ENCODE measurements at regions not wholly inside any gene's neighbourhood (a gene's known extent, or its start where the extent isn't known, plus 50 kb on each side); places are given as distances from the start of the nearest gene placed in this dataset.

DNA sequence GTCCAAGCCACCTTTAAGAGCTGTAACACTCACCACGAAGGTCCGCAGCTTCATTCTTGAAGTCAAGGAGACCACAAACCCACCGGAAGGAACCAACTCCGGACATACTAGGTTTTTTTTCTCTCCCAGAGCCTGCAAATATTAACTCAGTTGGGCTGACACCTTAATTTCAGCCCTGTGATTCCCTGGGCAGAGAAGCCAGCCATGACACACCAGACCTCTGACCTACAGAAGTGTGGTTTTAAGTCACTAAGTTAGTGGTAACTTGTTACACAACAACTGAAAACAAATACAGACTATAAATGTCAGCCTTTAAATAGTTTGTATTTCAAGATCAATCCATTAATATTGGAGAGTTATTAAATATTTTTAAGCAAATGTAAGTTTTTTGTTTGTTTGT lies 855.1 kb downstream of the TMEM182 start:
- peaks cover 5 to 12% of the 10 kb centered on the region in 2 donors for H3K9me3 ChIP-seq (replicated peaks in 1 of 2; ENCODE audit: control insufficient read depth in 2 of 2, insufficient read depth in 1 of 2, low read depth in 1 of 2, low read length in 2 of 2)
- no CpG with 5 or more reads among the region's 4 CpGs for WGBS, 2 donors (ENCODE audit: extremely low coverage in 2 of 2, insufficient read length in 2 of 2, insufficient replicate concordance in 1 of 2)
- no peak overlapping the region for H3K18ac ChIP-seq (ENCODE audit: low read length)

DNA sequence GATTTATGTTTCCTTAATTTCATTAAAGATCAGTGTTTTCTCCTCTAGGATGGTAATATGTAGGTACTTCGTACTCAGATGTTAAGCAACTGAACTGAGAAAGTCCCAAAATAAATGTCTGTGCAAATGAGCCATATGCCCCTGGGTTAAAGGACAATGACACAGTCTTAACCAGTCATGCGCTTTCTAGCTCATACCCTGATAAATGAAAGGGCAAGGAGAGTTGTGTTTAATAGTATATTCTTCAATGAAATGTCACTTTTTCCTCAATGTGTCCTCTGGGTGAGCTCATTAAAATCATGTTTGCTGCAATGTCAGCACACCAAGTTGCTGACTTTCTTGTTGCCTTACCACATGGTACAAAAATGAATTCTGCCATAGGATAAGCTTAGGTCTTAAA lies 856.3 kb downstream of the TMEM182 start:
- no peak for DNase-seq (ENCODE audit: low spot score)
- H3K4me1 ChIP-seq (ENCODE audit: control insufficient read depth in 2 of 2, insufficient read depth in 1 of 2, low read depth in 1 of 2, low read length in 2 of 2), result no peaks in the 10 kb centered on the region
- H3K79me1 ChIP-seq (ENCODE audit: low read depth, low read length), result no peaks in the 10 kb centered on the region
- no peak overlapping the region for H2AK5ac ChIP-seq (ENCODE audit: low read depth, low read length)
- no peak overlapping the region for H2BK15ac ChIP-seq (ENCODE audit: low read length)
- H3K4me3 ChIP-seq (ENCODE audit: low read length in 2 of 2), result no peak overlapping the region
- no peak overlapping the region for H3K27ac ChIP-seq (replicated peaks; ENCODE audit: low read length)
- H3K23ac ChIP-seq (ENCODE audit: low read depth, low read length, poor library complexity), result no peak overlapping the region
- no peak overlapping the region for H3K14ac ChIP-seq (ENCODE audit: low read length)
- H2BK12ac ChIP-seq (ENCODE audit: low read length), result no peak overlapping the region
- no peaks in the 10 kb centered on the region for H3K27me3 ChIP-seq (ENCODE audit: control insufficient read depth in 3 of 3, insufficient read depth in 3 of 3, low read depth in 1 of 3, low read length in 3 of 3)
- H4K8ac ChIP-seq (ENCODE audit: low read depth, low read length), result no peak overlapping the region
- H3K36me3 ChIP-seq (replicated peaks in 1 of 2; ENCODE audit: control insufficient read depth in 2 of 2, insufficient read depth in 2 of 2, low read length in 2 of 2), result no peaks in the 10 kb centered on the region
- no peak overlapping the region for H3K4ac ChIP-seq (ENCODE audit: low read length)
- no peak overlapping the region for H2BK5ac ChIP-seq (ENCODE audit: low read length)
- H3K9me3 ChIP-seq (replicated peaks in 1 of 2; ENCODE audit: control insufficient read depth in 2 of 2, insufficient read depth in 1 of 2, low read depth in 1 of 2, low read length in 2 of 2), result peaks cover 5 to 19% of the 10 kb centered on the region in 2 donors
- no peak overlapping the region for H2BK120ac ChIP-seq (ENCODE audit: low read depth, low read length)
- H4K91ac ChIP-seq (ENCODE audit: low read depth, low read length, poor library complexity), result no peak overlapping the region
- no peak overlapping the region for H3K4me2 ChIP-seq (ENCODE audit: insufficient read depth, low read length, poor library complexity, severe bottlenecking)
- H2AFZ ChIP-seq (ENCODE audit: low read length), result no peak overlapping the region
- no CpG with 5 or more reads among the region's 2 CpGs for WGBS, 2 donors (ENCODE audit: extremely low coverage in 2 of 2, insufficient read length in 2 of 2, insufficient replicate concordance in 1 of 2)
- no peak overlapping the region for H3K18ac ChIP-seq (ENCODE audit: low read length)
- no peak overlapping the region for H3K9ac ChIP-seq (ENCODE audit: low read depth, low read length, poor library complexity)

More for the DNA sequence above, 855.1 kb downstream of the TMEM182 start:
- Histone ChIP-seq H2BK120ac (ENCODE audit: low read depth, low read length) (no peak overlapping the region), H2AK5ac (ENCODE audit: low read depth, low read length) (no peak overlapping the region), H3K23ac (ENCODE audit: low read depth, low read length, poor library complexity) (no peak overlapping the region), H3K4ac (ENCODE audit: low read length) (no peak overlapping the region), H3K27me3 (ENCODE audit: control insufficient read depth in 3 of 3, insufficient read depth in 3 of 3, low read depth in 1 of 3, low read length in 3 of 3) (no peaks in the 10 kb centered on the region), H2BK15ac (ENCODE audit: low read length) (no peak overlapping the region), H4K8ac (ENCODE audit: low read depth, low read length) (no peak overlapping the region), H3K4me1 (ENCODE audit: control insufficient read depth in 2 of 2, insufficient read depth in 1 of 2, low read depth in 1 of 2, low read length in 2 of 2) (no peaks in the 10 kb centered on the region), H3K4me2 (ENCODE audit: insufficient read depth, low read length, poor library complexity, severe bottlenecking) (no peak overlapping the region), H3K9ac (ENCODE audit: low read depth, low read length, poor library complexity) (no peak overlapping the region), H3K14ac (ENCODE audit: low read length) (no peak overlapping the region), H3K27ac (replicated peaks; ENCODE audit: low read length) (no peak overlapping the region), H3K79me1 (ENCODE audit: low read depth, low read length) (no peaks in the 10 kb centered on the region), H2AFZ (ENCODE audit: low read length) (no peak overlapping the region), H3K4me3 (ENCODE audit: low read length in 2 of 2) (no peak overlapping the region), H2BK5ac (ENCODE audit: low read length) (no peak overlapping the region), H4K91ac (ENCODE audit: low read depth, low read length, poor library complexity) (no peak overlapping the region), H3K36me3 (replicated peaks in 1 of 2; ENCODE audit: control insufficient read depth in 2 of 2, insufficient read depth in 2 of 2, low read length in 2 of 2) (no peaks in the 10 kb centered on the region), H2BK12ac (ENCODE audit: low read length) (no peak overlapping the region)
- DNase-seq (ENCODE audit: low spot score), result no peak

DNA sequence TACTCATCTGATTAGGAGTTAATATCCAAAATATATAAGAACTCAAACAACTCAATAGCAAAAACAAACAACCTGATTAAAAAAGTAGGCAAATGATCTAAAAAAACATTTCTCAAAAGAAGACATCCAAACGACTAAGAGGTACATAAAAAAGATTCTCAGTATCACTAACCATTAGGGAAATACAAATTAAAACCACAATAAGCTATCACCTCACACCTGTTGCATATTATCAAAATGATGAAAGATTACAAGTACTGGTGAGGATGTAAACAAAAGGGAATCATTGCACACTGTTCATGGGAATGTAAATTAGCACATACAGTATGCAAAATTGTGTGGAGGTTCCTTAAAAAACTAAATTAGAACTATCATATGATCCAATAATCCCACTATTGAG lies 865.5 kb downstream of the TMEM182 start:
- H3K9me3 ChIP-seq (replicated peaks in 1 of 2; ENCODE audit: control insufficient read depth in 2 of 2, insufficient read depth in 1 of 2, low read depth in 1 of 2, low read length in 2 of 2), result peaks cover 0 to 8% of the 10 kb centered on the region in 2 donors
- H2BK12ac ChIP-seq (ENCODE audit: low read length), result no peak overlapping the region
- no peaks in the 10 kb centered on the region for H3K4me1 ChIP-seq (ENCODE audit: control insufficient read depth in 2 of 2, insufficient read depth in 1 of 2, low read depth in 1 of 2, low read length in 2 of 2)
- no peak overlapping the region for H3K14ac ChIP-seq (ENCODE audit: low read length)
- no peak overlapping the region for H2BK5ac ChIP-seq (ENCODE audit: low read length)
- H3K36me3 ChIP-seq (replicated peaks in 1 of 2; ENCODE audit: control insufficient read depth in 2 of 2, insufficient read depth in 2 of 2, low read length in 2 of 2), result no peaks in the 10 kb centered on the region
- no peak for DNase-seq (ENCODE audit: low spot score)
- H2BK120ac ChIP-seq (ENCODE audit: low read depth, low read length), result no peak overlapping the region
- no peak overlapping the region for H2BK15ac ChIP-seq (ENCODE audit: low read length)
- no peak overlapping the region for H2AK5ac ChIP-seq (ENCODE audit: low read depth, low read length)
- no peak overlapping the region for H4K8ac ChIP-seq (ENCODE audit: low read depth, low read length)
- no peak overlapping the region for H3K4ac ChIP-seq (ENCODE audit: low read length)
- H3K4me3 ChIP-seq (ENCODE audit: low read length in 2 of 2), result no peak overlapping the region
- H3K27ac ChIP-seq (replicated peaks; ENCODE audit: low read length), result no peak overlapping the region
- H3K9ac ChIP-seq (ENCODE audit: low read depth, low read length, poor library complexity), result no peak overlapping the region
- no CpG with 5 or more reads among the region's 1 CpG for WGBS, 2 donors (ENCODE audit: extremely low coverage in 2 of 2, insufficient read length in 2 of 2, insufficient replicate concordance in 1 of 2)
- H3K27me3 ChIP-seq (ENCODE audit: control insufficient read depth in 3 of 3, insufficient read depth in 3 of 3, low read depth in 1 of 3, low read length in 3 of 3), result no peaks in the 10 kb centered on the region
- H3K18ac ChIP-seq (ENCODE audit: low read length), result no peak overlapping the region
- H3K4me2 ChIP-seq (ENCODE audit: insufficient read depth, low read length, poor library complexity, severe bottlenecking), result no peak overlapping the region
- no peak overlapping the region for H2AFZ ChIP-seq (ENCODE audit: low read length)
- H4K91ac ChIP-seq (ENCODE audit: low read depth, low read length, poor library complexity), result no peak overlapping the region
- H3K79me1 ChIP-seq (ENCODE audit: low read depth, low read length), result no peaks in the 10 kb centered on the region
- no peak overlapping the region for H3K23ac ChIP-seq (ENCODE audit: low read depth, low read length, poor library complexity)

DNA sequence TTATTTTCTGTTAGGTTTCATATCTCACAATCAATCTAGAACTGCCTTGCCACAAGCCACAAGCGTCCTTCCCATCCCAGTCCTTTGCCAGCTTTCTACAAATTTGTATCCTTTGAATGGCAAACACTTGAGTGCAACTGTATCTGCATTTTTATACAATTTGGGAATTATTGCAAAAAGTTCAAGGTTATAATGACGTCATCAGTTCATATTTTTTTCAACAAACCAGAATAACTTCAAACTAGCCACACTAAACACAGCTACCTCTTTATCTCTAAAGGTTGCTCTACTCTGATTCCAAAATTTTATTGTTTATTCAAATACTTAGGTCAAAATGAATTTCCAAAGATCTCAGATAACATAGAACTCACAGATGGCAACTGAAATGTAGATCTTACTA lies 877.1 kb downstream of the TMEM182 start:
- Histone ChIP-seq H2AK5ac (ENCODE audit: low read depth, low read length) (no peak overlapping the region), H3K27me3 (ENCODE audit: control insufficient read depth in 3 of 3, insufficient read depth in 3 of 3, low read depth in 1 of 3, low read length in 3 of 3) (no peaks in the 10 kb centered on the region), H3K4me2 (ENCODE audit: insufficient read depth, low read length, poor library complexity, severe bottlenecking) (no peak overlapping the region), H2BK120ac (ENCODE audit: low read depth, low read length) (no peak overlapping the region), H3K9me3 (replicated peaks in 1 of 2; ENCODE audit: control insufficient read depth in 2 of 2, insufficient read depth in 1 of 2, low read depth in 1 of 2, low read length in 2 of 2) (no peaks in the 10 kb centered on the region), H2AFZ (ENCODE audit: low read length) (no peak overlapping the region), H3K79me1 (ENCODE audit: low read depth, low read length) (no peaks in the 10 kb centered on the region), H3K4me1 (ENCODE audit: control insufficient read depth in 2 of 2, insufficient read depth in 1 of 2, low read depth in 1 of 2, low read length in 2 of 2) (no peaks in the 10 kb centered on the region), H3K36me3 (replicated peaks in 1 of 2; ENCODE audit: control insufficient read depth in 2 of 2, insufficient read depth in 2 of 2, low read length in 2 of 2) (no peaks in the 10 kb centered on the region), H3K27ac (replicated peaks; ENCODE audit: low read length) (no peak overlapping the region), H3K4ac (ENCODE audit: low read length) (no peak overlapping the region), H3K4me3 (ENCODE audit: low read length in 2 of 2) (no peak overlapping the region), H2BK12ac (ENCODE audit: low read length) (no peak overlapping the region), H4K91ac (ENCODE audit: low read depth, low read length, poor library complexity) (no peak overlapping the region), H2BK15ac (ENCODE audit: low read length) (no peak overlapping the region), H4K8ac (ENCODE audit: low read depth, low read length) (no peak overlapping the region), H3K18ac (ENCODE audit: low read length) (no peak overlapping the region), H2BK5ac (ENCODE audit: low read length) (no peak overlapping the region), H3K14ac (ENCODE audit: low read length) (no peak overlapping the region), H3K23ac (ENCODE audit: low read depth, low read length, poor library complexity) (no peak overlapping the region), H3K9ac (ENCODE audit: low read depth, low read length, poor library complexity) (no peak overlapping the region)
- no CpG with 5 or more reads among the region's 2 CpGs for WGBS, 2 donors (ENCODE audit: extremely low coverage in 2 of 2, insufficient read length in 2 of 2, insufficient replicate concordance in 1 of 2)
- DNase-seq (ENCODE audit: low spot score), result no peak

Measured in neuronal stem cell (in vitro differentiated cells).